ENCODE measurements at regions not wholly inside any gene's neighbourhood (a gene's known extent, or its start where the extent isn't known, plus 50 kb on each side); places are given as distances from the start of the nearest gene placed in this dataset.

DNA sequence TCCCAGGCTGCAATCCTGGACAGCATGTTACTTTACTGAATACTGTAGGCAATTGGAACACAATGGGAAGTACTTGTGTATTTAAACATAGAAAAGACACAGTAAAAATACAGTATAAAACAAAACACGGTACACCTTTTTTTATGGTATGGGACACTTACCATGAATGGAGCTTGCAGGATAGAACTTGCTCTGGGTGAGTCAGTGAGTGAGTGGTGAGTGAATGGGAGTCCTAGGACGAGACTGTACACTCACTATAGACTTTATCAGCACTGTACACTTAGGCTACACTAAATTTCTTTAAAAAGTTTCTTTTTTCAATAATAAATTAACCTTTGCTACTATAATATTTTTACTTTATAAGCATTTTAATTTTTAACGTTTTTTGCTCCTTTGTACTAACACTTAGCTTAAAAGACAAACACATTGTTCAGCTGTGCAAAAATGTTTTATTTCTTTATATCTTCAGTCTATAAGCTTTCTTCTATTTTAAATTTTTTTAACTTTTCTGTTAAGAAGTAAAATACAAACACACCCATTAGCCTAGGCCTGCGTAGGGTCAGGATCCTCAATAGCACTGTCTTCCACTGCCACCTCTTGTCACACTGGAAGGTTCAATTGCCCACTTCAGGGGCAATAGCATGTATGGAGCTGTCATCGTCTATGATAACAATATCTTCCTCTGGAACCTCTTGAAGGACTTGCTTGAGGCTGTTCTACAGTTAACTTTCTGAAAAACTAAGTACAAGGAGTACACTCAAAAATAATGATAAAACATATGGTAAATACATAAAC lies 293.5 kb upstream of the FSTL5 start:
- no peak for DNase-seq

DNA sequence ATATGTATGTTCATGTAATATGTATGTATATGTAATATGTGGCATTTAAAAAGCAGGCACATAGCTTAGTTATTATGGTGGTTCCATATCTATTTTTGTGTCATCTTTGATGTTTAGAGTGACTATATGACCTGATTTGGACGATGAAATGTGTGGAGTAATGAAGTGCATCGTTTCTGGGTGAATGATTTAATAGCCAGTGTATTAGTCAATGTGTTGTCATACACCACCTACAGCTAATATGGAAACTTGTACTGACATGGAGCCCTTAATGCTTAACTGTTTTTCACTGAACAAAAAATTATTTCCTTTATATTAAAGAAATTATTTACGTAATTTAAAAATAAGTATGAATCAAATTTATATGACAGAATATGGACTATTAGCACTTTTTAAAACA lies 292.3 kb upstream of the FSTL5 start:
- DNase-seq, result no peak

DNA sequence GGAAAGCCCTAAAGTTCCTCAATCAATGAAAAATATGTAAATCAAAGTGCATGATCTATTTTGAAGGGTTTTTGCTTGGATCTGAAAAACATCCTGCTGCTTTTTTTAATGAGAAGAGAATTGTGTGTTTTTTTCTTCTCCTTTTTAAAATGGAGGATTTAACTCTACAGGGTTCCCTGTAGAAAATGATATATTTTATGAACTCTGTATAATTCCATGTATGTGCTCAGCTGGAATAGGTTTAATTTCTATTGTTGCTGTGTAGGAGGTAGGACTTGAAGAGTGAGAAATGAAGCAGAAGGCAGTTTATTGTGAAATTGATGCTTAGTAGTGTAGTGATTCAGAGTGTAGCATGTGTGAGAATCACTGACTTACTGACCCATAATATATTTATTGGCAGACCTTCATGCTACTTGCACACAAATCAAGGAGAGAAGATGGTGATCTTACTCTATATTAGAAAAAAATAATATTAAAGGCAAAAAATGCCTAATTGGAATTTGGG lies 286.8 kb upstream of the FSTL5 start:
- DNase-seq, result no peak

DNA sequence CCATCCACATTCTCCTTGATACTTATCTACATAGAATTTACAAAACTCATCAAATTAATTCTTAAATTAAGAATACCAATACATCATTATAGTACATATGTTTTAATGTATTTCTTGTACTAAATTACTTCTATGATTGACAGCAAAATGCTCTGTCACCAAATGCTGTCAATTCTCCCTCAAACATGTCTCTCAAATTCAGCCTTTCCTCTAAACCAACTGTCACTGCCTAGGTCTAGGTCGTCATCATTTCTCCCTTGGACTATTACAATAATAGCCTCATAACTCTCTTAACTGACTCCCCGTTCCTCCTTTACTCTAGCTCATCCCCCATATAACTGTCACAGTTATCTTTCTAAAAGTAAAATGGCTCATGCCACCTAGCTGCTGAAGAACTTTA lies 279.7 kb upstream of the FSTL5 start:
- no peak for DNase-seq

DNA sequence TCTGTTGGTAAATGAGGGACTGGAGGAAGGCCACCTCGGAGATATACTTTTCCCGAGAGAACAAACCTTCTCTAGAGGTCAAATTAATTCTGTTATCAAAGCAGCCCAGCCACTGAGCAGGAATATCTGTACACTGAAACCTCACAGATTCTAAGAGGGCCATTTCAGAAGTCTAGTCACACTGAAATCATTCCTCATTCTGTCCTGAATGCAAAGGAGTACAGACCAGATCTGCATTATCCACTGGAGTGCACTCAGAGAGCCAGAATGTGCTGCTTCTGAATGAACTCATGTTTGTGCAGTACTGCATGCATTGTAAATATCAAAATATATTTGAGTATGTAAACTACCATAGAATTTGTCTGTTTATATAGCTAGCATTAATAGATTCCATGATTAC lies 278.3 kb upstream of the FSTL5 start:
- DNase-seq, result no peak

DNA sequence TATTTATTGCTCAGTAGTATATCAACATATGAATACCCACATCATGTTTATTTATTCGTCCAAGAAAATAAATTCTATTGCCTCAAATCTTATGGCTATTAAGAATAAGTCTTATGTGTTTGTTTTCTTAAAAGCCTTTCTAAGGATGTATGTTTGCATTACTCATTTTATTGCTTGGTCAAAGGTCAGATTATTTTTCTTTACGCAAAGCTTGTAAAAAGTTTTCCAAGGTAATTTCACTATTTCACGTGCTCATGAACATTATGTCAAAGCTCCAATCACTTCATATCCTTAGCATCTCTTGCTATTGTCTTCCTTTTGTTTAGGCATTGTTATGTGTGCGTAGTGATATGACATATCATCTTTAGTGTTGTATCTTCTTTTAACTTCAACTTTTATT lies 258.5 kb upstream of the FSTL5 start:
- DNase-seq, result no peak

DNA sequence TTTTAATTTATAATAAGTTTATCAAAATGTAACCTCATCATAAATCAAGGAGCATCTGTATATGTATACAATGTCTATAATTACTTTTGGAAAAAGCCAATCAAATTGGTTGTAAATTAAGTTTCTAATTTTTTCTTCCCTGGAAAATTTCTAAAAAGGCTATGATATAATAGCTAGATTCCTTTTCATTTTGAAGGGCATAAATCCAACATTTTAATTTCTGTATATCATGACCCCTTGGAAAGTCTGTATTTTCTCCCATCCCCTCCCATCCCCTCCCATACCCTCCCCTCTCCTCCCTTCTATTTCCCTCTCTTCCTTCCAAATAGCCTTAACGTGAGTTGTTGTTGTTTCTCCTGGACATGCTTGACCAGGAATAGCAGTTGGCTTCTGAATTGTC lies 247.1 kb upstream of the FSTL5 start:
- DNase-seq, result no peak

DNA sequence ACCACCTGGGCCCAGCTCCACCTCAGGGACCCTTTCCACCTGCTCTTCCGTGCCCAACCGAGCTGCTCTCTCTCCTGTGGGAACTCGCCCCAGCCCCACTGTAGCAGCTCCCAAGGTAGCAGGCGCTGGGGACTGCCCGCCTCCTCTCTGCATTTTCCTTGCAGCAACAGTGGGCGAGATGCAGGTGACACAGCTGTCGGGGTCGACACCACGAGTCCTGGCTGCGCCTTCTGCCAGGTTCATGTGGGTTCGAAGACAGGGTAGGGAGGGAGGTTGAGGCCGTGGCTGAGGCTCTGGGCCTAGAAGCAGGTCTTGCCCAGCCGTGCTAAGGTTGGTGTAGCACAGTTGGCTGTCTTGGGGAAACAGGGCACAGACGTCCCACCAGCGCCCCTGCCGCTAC lies 245.2 kb upstream of the FSTL5 start:
- no peak for DNase-seq

DNA sequence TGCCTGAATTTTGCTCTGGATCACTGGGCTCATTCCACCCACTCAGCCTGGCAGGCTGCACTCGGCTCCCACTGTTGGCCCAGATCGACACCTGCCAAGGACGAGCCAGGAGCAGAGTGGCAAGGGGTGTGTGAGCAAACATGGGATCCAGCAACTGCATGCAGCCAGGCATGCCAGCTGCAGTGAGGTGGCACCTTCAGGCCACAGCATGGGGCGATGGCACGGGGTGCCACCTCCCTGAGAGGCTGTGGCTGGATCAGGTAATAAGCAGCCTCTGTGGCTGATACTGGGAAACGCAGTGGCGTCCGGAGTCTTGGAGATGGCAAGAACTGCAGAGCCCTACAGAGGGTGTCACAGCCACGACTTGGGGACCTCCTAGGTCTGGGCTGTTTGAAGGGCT lies 244.5 kb upstream of the FSTL5 start:
- no peak for DNase-seq

DNA sequence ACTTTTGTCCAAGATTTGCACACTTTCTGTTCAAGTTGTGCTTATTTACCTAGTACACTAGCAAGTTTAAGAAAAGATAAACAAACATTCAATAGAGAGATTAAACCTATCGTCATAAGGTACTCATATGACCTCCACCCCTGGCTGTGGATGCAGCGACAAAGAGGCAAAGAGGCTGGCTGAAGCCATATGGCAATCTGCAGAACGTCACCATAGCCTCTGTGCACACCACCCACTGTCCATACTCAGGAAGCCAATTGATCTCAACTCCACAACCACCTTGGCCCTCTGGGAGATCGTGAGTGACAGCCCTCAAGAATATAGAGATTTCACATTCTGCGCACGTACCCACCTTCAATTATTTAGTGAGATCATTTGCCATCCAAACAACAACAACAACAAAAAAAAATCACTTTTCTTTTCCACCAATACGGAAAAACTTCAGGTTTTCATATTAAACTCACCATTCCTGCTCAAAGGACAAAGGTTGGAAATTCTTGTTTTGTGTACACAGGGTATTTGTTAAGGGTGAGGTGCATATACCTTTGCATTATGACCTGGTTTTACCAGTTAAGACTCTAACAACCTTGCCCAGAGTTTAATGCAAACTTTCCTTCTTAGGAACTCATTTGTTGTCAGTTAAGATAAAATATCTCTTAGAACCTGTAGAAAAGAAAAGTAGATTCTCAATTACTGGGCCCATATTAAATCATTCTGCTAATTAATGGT lies 243.0 kb upstream of the FSTL5 start:
- no peak for DNase-seq

DNA sequence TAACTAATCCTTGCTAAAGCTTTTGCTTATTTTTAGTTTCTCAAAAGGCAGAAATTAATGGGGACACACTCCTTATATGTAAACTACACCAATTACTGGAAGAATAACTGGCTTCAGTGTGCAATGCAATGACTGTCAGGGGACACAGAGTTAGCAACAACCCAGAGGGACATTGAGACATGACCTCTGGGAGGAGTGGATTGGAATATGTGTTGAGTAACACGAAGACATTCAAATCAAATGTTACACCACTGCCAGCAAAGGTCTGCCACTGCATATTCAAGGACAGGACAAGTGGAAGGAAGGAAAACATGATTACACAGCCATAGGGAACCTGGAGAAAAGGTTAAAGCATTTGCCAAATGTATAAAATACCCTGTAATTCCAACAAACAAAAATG lies 240.1 kb upstream of the FSTL5 start:
- no peak for DNase-seq

DNA sequence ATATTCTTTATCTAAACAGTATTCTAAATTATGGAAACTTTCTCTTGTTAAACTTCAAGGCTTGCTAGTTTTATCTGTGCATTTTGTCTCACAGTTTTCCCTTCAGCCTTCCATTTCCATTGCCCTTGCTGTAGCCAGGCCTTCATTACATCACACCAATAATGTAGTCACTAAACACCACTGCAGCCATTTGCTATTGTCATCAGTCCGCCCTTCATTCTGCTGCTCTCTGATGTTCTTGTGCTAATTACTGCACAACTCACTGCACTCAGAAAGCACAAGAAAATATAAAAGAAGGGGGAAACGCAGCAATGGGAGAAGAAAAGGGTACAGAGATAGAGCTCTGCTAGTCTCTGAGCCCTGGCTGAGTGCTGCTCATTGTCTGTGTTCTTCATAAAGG lies 239.6 kb upstream of the FSTL5 start:
- DNase-seq, result no peak

DNA sequence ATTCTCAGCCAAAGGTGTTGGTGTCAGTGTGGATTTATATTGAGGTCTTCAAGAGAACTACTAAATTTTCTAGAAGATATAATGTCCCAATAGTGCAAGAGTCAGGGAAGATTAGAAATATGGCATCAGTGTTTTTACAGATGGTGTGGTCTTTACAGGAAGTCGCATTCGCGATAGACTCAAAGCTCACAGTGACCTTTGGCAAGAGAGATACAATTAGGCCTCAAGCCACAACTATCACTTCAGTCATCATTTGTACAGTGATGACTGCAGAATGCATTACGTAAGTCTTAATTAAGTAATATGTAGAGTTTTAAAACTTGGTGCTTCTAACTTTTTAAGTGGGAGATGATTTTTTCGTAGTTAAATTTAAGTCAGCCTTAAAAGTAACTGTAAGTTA lies 237.2 kb upstream of the FSTL5 start:
- DNase-seq, result no peak

DNA sequence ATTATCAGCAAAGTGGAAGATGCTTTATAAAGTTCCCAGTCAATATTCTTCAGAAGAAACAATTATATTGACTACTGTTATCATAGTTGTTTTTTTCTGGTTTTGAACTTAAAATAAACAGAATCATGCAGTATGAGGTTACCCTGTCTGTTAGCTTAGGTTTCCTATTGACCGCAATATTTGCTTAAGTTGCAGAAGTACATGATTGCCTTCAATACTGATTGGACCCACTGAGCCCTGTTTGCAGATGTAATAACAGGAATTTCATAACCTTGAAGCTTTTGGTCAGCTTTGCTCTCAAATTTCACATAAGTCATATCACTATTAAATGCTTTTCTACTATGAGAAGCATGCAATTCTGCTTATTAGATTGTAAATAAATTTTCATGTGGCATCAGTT lies 229.1 kb upstream of the FSTL5 start:
- DNase-seq, result no peak

DNA sequence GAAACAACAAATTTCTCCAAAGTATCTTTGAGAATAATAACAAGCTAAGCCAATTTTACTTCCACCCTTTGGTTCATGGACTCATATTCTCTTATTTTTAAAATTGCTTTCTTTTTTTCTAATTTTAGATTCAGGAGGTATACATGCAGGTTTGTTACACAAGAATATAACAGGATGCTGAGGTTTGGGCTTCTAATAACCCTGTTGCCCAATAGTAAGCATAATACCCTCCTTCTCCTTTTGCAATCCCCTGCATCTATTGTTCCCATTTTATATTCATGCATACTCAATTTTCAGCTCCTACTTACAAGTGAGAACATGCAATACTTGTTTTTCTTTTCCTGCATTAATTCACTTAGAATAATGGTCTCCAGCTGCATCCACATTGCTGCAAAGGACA lies 202.3 kb upstream of the FSTL5 start:
- no peak for DNase-seq

DNA sequence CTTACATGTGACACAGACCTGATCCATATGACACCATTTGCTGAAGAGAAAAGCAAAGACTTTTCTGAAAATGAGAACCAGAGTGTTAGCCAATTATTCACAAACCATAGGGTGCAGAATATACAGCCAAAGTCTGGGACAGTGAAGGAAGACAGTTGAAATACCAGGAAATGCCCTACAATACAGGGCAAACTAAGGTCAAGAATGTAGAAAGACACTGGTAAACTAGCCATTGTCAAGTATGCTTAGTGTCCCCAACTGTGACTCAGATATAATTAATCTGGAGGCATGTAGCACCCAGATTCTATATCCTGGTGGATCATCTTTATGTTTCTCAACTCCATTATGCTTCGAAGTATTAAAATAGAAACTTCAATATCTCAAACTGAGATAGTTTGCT lies 200.9 kb upstream of the FSTL5 start:
- DNase-seq, result no peak

DNA sequence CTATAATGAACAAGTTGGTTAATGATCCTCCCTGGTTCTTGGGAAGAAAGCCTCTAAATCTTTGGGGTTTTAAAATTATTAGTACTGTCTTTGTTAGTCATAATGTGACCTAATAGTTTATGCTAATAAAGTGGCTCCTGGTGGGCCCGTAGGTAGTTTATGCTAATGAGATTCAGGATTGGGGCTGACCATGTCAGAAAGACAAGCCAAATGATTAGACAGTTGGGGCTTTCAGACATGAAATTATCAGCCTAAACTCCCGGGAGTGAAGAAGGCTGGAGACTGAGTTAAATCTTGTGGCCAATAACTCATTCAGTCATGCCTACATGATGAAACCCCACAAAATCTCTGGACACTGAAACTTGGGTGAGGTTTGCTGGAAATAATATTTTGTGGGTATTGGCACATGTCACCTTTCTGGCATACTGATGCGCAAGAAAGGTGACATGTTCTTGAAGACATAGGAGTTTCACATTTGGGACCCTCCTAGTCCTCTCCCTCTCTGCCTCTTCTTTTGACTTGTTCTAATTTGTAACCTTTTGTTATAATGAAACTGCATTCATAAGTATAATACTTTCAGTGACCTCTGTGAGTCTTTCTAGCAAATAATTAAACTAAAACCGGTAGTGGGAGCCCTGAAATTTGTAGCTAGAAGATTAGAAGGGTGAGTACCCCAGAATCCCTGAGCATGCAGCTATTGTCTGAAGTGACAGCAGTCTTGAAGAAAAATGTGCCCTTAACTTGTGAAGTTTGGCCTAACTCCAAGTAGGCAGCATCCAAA lies 196.8 kb upstream of the FSTL5 start:
- DNase-seq, result no peak

DNA sequence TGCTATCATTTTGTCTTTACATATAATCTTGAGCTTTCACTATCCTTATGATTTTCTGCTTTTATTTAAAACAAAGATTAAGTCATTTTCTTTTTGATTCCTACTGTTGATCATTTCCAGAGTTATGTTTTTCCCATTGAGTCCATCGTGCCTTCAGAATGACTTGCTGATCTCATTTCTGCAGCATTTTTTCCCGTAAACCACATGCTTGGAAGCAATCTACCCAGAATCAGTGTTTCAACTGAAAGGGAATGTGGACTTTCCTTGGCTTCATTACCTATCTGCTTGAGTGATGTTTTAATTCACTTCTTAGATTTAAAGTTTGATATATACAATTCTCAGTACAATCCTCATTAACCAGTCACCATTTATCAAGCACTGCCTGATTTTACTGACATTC lies 192.4 kb upstream of the FSTL5 start:
- DNase-seq, result no peak

DNA sequence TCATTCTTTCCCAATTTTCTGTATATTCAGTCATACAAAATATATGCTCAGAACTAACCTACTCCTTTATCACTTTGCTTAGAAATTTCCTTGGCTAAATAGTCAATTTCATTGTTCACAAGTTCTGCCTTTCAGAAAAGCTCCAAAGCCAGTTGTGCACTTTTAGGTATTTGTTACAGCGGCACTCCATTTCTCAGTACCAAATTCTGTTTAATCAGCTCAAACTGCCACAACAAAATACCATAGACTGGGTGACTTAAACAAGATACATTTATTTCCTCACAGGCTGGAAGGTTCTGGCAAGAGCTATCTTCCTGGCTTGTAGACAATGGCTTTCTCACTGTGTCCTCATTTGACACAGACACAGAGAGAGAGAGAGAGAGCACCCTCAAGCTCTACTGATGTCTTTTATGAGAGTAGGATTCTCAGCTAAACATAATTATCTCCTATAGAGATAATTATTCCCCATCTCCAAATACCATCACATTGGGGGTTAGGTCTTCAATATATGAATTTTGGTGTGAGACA lies 188.8 kb upstream of the FSTL5 start:
- DNase-seq, result no peak

DNA sequence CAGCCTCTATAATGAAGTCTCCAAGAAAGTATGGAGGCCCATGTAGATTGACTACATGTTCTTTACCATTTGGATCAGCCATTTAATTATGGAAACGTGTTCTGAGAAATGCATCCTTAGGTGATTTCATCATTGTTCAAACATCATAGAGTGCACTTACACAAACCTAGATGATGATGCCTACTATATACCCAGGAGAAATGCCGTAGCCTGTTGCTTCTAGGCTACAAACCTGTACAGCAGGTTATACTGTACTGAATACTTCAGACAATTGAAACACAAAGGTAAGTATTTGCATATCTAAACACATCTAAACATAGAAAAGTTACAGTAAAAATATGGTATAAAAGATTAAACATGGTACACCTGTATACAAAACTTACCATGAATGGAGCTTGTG lies 186.5 kb upstream of the FSTL5 start:
- no peak for DNase-seq

DNA sequence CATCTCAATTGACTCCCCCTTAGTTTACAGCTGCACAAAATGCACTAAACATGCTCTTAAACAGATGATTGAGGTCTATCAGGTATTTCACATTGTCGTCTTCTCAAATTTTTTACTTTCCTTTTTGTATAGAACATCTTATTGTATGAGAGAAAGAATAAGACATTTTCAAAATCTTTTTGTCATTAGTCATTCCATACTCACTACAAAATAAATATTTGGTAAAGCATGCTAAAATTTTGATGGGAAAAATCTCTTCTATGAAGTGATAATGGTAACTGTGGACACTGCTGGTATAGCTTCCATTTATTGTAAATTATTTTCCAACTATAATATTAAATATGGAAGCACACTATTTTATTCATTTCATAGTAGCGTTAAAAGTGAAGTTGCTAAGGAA lies 185.6 kb upstream of the FSTL5 start:
- no peak for DNase-seq

DNA sequence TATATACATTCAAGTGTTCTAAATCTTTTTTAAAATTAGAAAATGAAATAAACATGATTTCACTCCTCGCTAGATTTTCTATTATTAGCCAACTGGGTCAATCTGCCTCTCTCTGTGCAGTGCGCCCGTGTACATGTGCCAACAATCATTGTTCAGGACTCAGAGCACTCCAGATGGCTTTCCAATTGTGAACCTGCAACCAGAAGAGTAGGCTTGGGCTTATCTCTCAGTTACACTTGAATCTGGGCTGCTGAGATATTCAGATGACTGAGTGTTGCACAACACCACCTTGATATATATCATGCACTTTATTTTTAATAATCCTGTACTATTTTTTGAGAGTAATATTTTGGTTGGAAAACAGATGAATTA lies 184.0 kb upstream of the FSTL5 start:
- no peak for DNase-seq

DNA sequence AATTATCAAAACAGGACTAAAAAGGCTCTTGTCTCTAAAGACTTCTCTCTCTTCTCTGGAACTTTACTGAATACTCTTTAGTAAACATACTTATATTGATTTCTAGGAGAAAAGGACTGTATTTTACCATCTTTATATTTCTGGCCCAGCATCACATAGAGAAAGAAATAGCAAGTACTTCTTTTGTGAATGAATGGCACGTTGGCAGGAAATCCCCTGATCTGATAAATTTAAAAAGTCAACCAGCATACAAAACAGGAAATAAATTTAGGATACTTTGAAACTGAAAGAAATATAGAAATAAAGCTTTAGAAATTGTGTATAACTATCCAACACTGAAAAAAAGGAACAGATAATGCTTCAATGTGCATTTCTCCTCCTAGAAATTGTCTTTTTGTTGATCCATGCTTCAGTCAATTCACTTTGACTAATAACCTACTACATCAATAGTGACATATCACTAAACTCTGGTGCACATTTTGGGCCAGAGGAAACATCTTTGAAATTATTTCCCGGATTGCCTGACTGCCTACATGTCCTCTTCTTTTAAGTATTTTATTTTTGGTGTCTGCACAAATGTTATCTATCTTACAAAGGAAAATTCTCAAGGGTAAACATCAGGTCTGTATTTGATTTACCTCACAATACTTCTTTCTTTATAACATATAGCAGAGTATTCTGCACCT lies 183.5 kb upstream of the FSTL5 start:
- no peak for DNase-seq

All from NCI-H524 treated with DMSO at 0.1 percent for 48 hours (cell line).